NCI-H748 treated with DMSO at 0.1 percent for 48 hours (cell line): ENCODE measurements at regions not wholly inside any gene's neighbourhood (a gene's known extent, or its start where the extent isn't known, plus 50 kb on each side); places are given as distances from the start of the nearest gene placed in this dataset.

Source experiments
- DNase-seq: peaks from one replicate; lab custom pipeline; 2025; lab: John Stamatoyannopoulos, UW

DNA sequence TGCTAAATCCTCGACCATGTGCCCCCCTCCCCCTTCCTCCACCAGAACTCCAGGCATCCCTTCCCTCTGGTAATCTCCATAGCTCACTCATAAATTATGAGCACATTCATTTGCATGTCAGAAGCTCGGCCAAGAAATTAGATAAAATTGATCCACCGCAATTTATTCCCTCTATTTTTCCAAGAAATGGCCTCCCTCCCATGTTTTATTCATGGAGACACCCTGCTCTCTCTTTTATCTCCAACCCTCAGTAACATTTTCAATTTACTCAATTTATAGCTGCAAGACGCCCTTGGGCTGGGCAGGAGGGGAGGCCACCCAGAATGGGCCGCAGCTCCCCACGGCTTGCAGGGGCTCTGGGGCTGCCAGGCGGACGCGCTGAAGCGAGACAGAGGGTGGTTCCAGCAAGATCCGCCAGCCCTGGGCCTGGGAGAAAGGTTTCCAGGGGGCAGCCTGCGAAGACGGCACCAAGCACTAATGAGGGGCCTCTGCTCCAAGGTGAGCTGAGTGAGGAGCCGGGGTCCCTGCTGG is 54.7 kb upstream of the ZNF423 start:
- DNase-seq: no peak

DNA sequence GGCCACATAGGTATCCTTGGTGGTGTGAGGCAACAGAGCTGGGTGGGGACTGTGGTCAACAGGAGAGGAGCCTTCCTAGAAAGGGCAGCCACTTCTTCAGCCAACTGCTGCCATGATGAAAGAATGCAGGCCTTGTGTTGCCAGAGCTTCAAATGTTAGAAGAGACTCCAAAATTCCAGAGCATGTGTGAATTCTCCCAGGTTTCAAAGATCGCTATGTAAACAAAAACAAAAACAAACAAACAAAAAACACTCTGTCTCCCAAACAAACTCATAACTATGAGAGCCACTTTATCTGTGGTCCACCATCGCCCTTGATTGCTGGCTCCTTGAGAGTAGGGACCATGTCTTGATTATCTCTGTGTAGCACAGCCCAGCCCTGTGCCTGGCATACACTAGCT is 55.5 kb upstream of the ZNF423 start:
- DNase-seq: no peak

DNA sequence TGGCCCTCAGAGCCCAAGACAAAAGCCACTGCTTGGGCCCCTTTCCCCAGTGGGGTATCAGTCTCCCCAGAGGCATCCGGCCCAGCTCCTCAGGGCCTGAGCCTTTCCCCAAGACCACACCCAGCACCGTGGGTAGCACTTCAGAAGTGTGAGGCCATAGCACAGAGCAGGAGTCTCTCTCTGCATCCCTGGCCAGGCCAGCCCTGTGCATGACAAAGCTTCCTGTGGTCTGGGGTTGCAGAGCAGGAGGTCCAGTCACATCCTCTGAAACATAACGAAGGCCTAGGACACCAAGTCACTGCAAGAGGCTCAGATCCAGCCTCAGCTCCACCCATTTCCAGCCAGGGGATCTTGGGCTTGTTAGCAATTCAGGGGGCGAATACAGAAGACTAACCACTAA is 56.8 kb upstream of the ZNF423 start:
- no peak for DNase-seq

DNA sequence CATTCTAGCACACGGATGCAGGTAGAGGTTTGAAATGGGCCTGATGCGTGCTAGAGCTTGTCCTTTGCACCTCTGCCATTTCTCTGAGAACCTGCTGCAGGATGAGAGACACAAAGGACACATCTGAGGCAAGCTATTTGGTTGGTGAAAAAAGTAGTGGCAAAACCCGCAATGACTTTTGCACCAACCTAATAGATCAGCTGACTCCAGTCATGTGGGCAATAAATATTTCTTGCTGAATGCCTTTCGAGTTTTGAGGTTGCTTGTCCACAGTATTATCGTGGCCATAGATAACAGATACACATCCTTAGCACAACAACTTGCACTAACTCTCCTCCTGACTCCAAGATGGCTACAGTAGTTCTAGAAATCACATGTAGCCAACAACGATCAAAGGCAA is 57.8 kb upstream of the ZNF423 start:
- DNase-seq: no peak

DNA sequence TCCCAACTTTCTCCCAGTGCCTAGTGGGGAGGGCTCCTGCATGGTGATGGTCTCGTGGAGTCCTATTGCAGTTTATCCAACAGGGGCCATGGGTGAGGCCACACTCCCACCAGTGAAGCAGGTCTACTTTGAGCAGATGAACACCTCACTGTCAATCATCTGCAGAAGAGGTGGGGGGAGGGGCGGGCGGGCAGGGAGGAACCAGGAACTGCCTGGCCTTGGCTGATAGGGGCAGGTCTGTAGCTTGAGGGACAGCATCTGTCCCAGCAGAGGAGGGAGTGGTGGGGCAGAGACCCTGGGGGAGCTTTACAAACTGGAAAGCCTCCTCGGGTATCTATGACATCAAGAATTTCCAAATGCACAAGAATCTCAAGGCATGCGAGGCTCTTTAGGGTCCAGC is 58.7 kb upstream of the ZNF423 start:
- DNase-seq: no peak

DNA sequence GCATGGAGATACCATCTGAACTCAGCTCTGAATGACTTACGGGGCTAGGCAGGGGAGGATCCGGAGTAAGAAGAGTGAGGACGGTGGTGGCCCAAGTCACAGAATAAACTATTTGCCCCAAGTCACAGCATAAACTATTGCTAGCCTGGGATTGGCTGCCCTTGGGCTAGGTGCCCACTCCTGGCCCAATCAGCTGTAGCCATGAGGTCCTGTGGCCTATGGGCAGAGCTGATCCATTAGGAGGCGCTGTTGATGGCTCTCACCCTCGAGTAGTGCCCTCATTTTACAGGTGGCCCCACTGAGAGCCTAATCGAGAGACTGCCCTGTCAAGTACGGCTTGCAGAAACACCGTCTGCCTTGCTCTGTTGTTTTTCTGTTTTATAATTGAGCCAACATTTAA is 62.3 kb upstream of the ZNF423 start:
- DNase-seq: no peak

DNA sequence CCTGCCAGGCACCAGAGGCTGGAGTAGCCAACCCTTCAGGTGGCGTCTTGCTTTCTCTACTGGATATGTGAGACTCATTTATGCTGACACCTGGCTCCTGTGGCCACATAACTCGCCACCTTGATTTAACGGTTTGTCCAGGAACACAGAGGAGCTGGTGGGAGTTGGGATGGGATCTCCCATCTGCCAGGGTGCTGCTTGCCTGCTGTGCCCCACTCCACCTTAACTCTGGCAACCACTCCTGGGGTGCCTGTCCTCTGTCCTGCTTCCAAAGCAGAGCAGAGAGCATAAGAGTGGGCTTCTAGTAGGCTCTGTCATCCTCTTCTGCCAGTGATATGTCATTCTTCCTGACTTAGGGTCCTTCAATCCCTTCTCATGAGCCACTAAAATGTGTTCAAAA is 63.4 kb upstream of the ZNF423 start:
- no peak for DNase-seq

DNA sequence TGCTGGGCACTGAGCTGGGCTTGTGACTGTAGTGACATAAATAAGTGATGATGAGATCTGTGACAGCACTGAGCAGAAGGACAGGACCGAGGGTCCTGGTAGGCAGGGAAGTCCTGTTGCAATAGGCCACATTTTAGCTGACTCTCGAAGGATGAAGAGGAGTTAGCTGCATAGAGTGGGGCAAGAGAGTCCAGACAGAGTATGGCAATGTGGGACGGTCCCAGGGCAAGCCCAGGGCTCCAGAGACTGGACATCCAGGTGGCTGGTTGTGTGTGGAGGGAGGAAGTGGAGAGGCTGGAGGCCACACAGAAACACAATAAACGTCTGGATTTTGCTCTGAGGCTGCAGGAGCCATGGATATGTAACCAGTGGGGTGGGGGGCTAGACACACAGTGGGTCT is 64.5 kb upstream of the ZNF423 start:
- DNase-seq: no peak

DNA sequence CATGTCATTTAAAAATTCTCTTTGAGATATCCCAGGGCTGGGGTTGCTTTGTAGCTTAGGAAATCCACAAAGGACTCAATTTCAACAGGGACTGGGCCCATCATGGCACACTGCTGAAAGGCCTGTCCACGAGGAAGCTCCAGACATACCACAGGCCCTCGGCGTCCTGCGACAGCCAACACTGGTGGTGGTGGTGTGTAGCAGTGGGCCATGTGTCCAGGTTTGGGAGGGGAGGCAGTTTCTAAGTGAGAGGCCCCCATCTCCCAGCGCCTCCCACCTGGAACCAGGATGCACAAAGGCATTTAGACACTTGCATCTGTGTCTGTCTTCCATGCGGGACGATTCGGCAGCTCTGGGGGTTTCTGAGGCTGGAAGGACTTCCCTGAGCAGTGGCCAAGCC is 65.2 kb upstream of the ZNF423 start:
- no peak for DNase-seq

DNA sequence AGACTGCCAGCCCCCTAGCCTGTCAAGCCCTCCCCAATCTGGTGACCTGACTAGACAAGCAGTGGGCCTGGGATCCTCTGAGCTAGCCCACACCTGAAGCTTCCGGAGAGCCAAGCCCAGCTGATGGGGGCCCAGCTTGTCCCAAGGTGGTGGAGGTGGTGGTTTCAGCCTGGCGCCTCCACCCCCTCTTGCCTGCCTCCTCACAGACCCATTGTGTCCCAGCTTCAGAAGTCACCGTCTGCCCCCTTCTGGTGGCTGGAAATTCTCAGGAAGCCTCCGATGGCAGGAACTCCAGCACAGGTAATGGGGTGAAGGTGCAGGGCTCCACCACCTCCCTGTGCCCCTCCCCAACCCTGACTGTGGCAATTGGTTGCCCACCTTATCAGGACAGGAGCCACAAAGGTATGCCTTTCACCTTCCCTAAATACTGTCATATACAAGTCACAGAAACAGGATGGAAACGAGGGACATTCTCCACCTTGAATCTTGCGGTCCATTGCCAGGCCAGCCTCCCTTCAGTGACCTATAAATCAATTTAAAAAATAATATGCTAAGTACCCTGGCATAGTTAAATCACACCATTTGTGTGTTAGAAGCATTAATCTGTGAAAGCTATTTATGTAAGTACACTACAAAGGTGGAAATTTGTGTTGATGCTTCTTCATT is 66.0 kb upstream of the ZNF423 start:
- DNase-seq: no peak

DNA sequence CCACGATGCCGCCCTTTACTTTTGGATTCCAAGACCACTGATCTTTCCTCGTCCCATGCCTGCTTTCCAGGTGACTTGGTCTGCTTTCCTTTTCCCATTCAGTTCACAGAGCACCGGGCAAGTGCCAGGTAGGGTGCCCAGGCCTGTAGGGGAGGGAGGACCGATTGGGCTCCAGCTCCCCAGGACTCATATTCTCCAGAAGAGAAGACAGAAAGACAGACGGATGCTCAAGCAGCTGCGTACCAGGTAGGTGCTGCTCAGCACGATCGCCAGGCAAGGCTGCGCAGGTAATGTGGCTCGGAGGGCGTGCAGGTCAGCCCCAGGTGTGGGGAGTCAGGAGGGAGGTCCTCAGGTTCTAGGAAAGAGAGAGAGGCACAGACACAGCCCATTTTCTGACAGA is 67.5 kb upstream of the ZNF423 start:
- no peak for DNase-seq

DNA sequence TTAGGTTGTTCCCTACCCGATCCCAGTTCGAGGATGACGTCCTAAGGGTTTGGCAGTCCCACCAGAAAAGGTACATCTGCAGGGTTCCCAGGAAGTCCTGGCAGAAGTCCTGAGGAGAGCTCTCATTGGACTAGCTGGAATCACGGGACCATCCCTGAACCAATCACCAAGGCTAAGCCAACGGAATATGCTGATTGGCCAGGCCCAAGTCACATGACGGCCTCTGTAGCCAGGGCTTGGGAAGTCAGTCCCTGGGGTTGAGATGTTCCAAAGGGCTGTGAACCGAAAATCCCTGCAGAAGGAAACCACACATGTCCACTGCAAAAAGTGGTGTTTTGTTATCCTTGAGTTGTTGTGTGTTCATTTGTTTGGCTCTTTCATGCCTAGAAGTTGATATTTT is 68.2 kb upstream of the ZNF423 start:
- no peak for DNase-seq

DNA sequence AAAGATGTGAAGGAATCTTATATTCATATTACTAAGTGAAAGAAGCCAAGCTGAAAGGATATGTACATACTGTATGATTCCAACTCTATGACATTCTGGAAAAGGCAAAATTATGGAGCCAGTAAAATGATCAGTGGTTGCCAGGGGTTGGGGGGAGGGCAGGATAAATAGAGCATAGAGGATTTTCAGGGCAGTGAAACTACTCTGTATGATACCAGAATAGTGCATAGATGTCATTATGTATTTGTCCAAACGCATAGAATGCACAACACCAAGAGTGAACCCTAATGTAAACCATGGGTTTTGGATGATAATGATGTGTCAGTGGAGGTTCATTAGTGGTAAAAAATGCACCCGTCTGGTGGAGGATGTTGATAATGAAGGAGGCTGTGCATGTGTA is 71.0 kb upstream of the ZNF423 start:
- no peak for DNase-seq

DNA sequence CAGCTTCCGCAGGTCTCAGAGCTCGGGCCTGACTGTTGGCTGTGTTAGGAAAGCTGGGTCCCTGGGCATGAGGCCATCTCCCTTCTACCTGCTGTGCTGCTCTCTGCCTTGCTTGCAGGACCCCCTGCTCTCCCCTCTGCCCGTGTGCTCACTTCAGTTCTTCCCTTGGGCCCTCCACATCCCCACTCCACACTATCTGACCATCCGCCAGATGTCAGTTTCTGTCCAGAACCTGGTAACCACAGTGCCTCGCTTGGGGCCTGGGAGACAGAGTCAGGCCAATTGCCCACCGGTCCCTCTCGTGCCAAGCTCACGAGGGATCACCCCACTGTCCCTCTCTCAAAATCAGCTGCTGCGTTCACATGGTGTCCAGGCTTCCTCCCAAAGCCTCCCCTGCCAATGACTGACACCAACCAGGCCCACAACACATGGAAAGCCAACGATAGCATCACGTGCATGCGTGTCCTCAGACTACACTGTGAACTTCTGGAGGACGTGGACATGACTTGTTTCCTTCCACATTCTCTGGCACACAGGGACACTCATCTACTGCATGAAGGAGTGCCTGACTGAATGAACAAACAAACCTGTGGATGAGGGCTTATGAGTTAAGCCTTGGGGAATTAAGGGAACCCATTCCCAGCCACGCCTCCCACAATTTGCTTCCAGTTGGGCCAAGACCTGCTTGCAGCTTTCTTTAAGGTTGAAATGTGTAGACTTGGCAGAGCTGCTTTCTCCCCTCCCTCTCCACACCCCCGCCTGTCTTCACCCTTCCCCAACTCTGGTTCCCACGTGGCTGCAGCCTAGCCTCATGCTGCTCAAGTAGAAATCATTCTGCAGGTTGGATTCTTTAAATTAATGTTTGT is 72.5 kb upstream of the ZNF423 start:
- no peak for DNase-seq

DNA sequence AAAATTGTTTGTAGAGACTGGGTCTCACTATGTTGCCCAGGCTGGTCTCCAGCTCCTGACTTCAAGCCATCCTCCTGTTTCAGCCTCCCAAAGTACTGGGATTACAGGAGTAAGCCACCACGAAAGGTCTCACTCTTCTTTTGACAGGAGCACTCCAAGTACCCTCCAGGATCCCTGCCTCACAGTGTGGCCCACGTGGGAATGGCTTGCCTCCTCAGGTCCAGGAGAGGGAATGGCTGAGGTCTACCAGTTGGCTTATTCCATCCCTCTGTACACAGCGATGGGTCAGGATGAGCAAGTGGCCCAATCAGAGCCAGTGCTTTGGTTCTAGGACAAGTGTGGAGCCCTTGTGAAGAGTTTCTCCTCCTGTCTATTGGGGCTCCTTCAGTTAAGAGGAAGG is 73.7 kb upstream of the ZNF423 start:
- DNase-seq: no peak

DNA sequence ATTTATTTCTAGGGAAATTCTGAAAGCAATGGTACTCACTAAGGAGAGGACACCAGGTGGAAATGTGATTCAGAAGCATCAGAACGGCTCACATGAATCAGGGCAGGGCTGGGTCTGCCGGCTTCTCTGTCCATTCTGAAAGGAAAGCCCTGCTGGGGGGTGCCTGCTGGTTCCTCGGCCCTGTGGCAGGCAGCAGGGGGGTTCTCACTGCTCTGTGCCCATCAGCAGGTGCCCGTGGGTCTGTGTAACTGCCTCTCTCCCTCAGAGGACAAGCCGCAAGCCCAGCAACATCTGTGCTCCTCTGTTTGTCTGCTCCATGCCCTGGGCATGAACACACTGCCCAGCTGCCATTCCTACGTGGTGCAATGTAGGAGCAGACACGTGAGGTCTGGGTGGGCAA is 74.9 kb upstream of the ZNF423 start:
- DNase-seq: no peak

DNA sequence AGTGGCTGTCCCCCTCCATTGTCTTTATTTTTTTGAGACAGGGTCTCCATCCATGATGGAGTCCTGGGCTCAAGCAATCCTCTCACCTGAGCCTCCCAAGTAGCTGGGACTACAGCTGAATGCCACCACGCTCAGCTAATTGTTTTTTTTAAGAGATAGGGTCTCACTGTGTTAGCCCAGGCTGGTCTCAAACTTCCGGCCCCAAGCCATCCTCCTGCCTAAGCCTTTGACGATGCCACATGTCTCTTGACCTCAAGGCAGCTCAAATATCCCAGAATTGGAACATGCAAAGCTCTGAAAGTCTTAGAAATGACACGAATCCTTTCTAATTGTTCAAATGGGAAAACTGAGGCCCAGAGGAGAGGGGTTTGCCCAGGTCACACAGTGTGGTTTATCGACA is 75.4 kb upstream of the ZNF423 start:
- no peak for DNase-seq

DNA sequence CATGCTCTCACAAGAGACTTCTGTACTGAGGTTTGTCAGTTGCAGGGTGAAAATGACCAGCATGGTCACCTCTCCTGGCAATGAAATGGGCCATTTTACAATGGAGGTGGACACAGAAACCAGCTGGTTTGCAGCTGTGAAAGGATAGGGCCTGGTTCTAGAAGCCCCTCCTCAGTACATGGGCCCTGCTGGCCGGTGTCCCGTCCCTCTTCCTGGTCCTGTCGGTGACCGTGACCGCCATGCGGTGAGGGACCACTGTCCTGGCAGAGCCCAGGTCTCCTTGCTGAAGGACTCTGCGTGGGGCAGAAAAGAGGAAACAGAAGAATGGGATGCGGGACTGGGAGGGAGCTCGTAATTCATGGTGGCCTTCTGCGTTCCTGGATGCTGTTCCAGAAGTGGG is 76.0 kb upstream of the ZNF423 start:
- DNase-seq: no peak

DNA sequence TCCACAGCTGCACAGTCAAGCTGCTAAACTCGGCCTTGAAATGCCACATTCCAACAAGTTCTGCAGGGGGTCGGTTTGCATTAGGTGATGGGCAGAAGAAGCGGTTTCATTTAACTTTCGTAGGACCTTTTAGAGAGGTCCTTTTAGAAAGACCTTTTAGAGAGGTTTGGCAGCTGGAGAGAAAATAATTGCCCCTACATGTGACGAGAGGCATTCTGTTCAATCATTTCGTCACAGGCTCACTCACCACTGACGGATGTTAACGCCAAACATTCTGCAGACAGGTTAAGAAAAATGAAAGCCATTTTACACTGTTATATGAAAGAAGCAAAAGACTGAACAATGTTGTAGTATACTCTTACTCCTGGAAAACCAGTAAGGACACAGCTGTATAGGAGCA is 76.5 kb upstream of the ZNF423 start:
- no peak for DNase-seq

DNA sequence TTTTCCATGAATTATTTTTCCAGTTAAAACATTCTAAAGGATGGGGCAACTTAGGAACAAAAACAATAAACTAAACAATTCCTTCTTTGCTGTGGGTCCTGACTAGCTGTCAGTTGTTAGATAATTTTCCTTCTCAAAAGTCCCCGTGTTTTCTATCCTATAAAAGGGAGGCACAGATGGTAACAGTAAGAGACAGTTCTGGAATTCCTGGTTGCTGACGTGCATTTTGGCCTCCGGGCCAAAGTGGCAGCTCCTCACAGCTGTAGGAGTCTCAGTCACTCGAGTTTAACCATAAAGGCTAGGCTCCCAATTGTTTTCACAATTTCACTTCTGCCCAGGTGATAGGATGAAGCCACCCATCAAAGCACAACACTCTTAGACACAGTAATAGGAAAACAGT is 77.0 kb upstream of the ZNF423 start:
- no peak for DNase-seq

DNA sequence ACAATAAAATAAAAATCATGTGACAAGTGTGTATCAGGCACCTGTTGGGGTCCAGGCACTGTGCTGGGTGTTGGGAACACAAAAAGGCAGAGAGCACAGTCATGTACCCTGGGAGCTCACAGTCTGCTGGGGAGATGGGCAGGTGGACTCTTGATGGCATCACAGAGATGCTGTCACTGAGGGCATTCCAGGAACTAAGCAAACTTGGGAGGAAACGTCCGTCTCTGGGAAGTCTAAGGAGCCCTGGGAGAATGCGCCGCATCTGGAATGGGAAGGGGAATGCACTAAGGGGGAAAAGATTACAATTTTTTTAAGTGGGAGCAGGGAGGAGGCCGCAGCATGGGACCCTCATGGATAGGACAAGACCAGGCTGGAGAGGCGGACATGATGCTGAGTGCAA is 80.9 kb upstream of the ZNF423 start:
- DNase-seq: no peak

DNA sequence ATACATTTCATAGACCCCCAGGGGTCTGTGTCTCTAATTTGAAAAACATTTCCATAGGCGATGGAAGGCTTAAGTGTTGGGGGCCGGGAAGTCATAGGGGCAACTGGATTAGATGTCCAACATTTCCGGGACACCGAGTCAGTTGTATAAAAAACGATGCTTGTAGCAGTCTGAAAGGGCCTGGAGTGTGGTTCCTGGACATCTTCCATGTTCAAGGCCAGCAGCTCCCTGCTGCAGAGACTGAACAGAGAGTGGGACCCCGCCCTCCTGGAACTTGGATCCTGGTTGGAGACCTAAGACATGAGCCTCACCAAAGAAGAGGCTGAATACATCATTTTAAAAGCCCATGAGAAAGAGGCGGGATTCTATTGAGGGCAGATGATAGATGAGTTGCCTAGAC is 82.0 kb upstream of the ZNF423 start:
- no peak for DNase-seq

DNA sequence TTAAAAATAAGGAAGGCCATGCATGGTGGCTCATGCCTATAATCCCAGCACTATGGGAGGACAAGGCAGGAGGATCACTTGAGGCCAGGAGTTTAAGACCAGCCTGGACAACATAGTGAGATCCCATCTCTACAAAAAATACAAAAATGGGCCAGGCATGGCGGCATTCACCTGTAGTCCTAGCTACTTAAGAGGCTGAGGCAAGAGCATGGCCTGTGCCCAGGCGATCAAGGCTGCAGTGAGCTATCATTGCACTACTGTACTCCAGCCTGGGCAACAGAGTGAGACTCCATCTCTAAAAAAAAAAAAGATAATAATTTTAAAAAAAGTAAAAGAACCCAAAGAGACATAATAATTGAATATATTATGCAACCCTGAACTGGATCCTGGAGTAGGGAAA is 83.6 kb upstream of the ZNF423 start:
- DNase-seq: no peak
